Activated T-cell treated with anti-CD3 and anti-CD28 coated beads, Interleukin-2, amount 50 U/mL, for 4 hours (primary cell): ENCODE measurements at regions not wholly inside any gene's neighbourhood (a gene's known extent, or its start where the extent isn't known, plus 50 kb on each side); places are given as distances from the start of the nearest gene placed in this dataset.

Experiments used
- ATAC-seq, 2 donors: fragments of 200-7000 bp; cut with Tn5 transposase; one replicate each; pipeline ENCODE4 v1.10.0; 2021
- DNase-seq: peaks from one replicate; pipeline ENCODE4 v3.0.0-alpha.2; 2020
- H3K27me3 Mint-ChIP-seq: one replicate; pipeline ENCODE4 v1.8.0; 2021; ENCODE audit warnings: low read depth, mixed read lengths
- H3K36me3 Mint-ChIP-seq: one replicate; pipeline ENCODE4 v1.8.0; 2022; ENCODE audit warnings: mixed read lengths; ENCODE audit not compliant: insufficient read depth
- H3K4me1 Mint-ChIP-seq: one replicate; pipeline ENCODE4 v1.8.0; 2021; ENCODE audit warnings: low read depth, mixed read lengths
- H3K4me3 Mint-ChIP-seq: one replicate; pipeline ENCODE4 v1.8.0; 2021; ENCODE audit warnings: mild to moderate bottlenecking, moderate library complexity, mixed read lengths
- H3K9me3 Mint-ChIP-seq: one replicate; pipeline ENCODE4 v1.8.0; 2021; ENCODE audit warnings: mixed read lengths

DNA sequence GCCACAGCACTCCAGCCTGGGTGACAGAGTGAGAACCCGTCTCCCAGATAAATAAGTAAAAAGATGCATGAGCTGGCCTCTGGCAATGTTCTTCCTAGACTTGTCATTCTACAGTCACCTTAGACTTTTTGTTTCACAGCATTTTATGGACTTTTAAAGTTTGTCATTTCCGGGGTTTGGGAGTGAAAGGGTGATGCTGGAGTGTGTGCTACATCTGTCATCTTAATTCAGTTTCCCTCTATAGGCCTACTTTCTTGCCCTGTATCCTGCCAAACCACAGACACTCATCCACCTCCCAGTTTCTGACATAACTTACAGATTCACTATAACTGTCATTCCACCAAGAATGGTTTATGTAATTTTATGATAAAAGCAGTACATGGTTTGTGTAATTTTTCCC is 166.7 kb upstream of the PARP11 start:
- no peaks in the 10 kb centered on the region for H3K27me3 Mint-ChIP-seq
- DNase-seq: no peak
- H3K9me3 Mint-ChIP-seq: no peaks in the 10 kb centered on the region
- peak in 1 of 2 donors; percentile 25 for ATAC-seq
- H3K4me1 Mint-ChIP-seq: no peaks in the 10 kb centered on the region
- no peak overlapping the region for H3K4me3 Mint-ChIP-seq
- peaks cover 5% of the 10 kb centered on the region for H3K36me3 Mint-ChIP-seq

DNA sequence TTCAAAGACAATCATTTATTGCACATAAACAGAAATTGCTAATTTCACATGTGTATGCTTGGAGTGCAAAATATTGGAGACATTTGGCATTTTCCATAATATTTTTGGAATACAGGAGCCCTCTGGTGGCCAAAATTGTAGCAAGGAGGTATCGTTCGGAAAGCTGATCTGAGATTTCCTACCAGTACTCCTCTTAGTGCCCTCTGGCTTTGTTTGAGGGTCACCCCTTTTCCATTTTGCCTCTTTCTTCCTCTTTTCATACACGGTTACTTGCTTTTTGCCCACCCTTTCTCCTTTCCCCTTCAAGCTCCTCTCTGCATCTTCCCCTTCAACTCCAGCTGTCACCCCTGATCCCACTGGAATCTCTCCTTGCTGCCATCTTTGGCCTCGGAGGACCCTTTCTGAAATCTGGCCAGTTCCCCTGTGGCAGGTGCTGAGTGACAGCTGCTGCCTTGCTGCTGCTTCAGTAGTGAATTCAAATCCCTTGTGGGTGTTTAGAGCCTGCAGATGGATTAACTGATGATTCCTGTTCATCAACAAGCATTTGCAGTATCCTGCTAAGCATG is 164.6 kb upstream of the PARP11 start:
- H3K4me3 Mint-ChIP-seq: no peak overlapping the region
- H3K36me3 Mint-ChIP-seq: peaks cover 5% of the 10 kb centered on the region
- DNase-seq: no peak
- no peaks in the 10 kb centered on the region for H3K4me1 Mint-ChIP-seq
- H3K27me3 Mint-ChIP-seq: no peaks in the 10 kb centered on the region
- ATAC-seq: no peak
- H3K9me3 Mint-ChIP-seq: no peaks in the 10 kb centered on the region

- H3K4me3 Mint-ChIP-seq: no peak overlapping the region
- ATAC-seq (no peak), DNase-seq (no peak)
- peaks cover 4% of the 10 kb centered on the region for H3K4me1 Mint-ChIP-seq
- H3K27me3 Mint-ChIP-seq: peaks cover 2% of the 10 kb centered on the region
- H3K9me3 Mint-ChIP-seq: no peaks in the 10 kb centered on the region
- peaks cover 5% of the 10 kb centered on the region for H3K36me3 Mint-ChIP-seq
Observed at GRCh38 chr12:4036671-4037271, 163.6 kb upstream of the PARP11 start.

- Mint-ChIP-seq H3K4me1 (peaks cover 14% of the 10 kb centered on the region), H3K36me3 (peaks cover 5% of the 10 kb centered on the region), H3K27me3 (peaks cover 2% of the 10 kb centered on the region), H3K4me3 (no peak overlapping the region), H3K9me3 (no peaks in the 10 kb centered on the region)
- DNase-seq (no peak), ATAC-seq (no peak)
Observed at GRCh38 chr12:4034921-4035320, 161.7 kb upstream of the PARP11 start.

DNA sequence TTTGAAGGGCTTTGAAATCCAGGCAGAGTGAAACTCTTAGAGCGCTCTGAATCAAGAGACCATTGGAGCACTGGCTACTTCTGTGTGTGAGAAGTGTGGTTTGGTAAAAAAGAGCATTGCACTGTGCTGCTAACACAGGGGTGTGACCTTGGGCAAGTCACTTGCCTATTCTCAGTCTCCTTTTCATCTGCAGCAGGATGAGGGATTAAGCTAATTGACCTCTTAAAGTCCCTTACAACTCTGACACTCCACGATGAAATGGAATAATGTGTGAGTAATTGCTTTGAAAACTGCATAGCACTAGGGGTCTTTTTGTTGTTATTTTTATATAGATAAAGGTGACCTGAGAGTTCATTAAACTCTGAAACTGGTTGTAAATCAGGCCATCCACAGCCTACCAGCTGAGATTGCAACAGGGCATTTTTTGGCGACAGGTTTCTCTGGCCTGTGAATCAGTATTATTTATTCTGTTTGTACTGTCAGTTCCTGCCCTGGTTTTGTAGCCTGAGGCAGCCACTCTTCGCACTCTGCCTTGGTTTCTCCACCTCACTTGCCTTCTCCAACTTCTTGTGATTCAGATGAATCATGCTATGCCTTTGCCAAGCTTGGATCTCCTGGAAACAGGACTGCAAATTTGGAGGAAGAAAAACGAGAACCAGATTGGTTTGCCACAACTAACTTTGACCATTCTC is 159.9 kb upstream of the PARP11 start:
- H3K4me1 Mint-ChIP-seq: peaks cover 23% of the 10 kb centered on the region
- H3K9me3 Mint-ChIP-seq: no peaks in the 10 kb centered on the region
- H3K4me3 Mint-ChIP-seq: no peak overlapping the region
- no peak for DNase-seq
- H3K27me3 Mint-ChIP-seq: peaks cover 2% of the 10 kb centered on the region
- H3K36me3 Mint-ChIP-seq: peaks cover 5% of the 10 kb centered on the region
- no peak for ATAC-seq

GRCh38 chr12:4031703-4032291 is 158.6 kb upstream of the PARP11 start:
- no peaks in the 10 kb centered on the region for H3K9me3 Mint-ChIP-seq
- peaks cover 5% of the 10 kb centered on the region for H3K36me3 Mint-ChIP-seq
- H3K4me1 Mint-ChIP-seq: peaks cover 36% of the 10 kb centered on the region
- H3K27me3 Mint-ChIP-seq: peaks cover 2% of the 10 kb centered on the region
- ATAC-seq: no peak
- DNase-seq: no peak
- H3K4me3 Mint-ChIP-seq: peak overlapping the region; percentile 57

- Mint-ChIP-seq H3K4me1 (peaks cover 43% of the 10 kb centered on the region), H3K9me3 (no peaks in the 10 kb centered on the region), H3K4me3 (peak overlapping the region; percentile 70), H3K27me3 (peaks cover 2% of the 10 kb centered on the region), H3K36me3 (no peaks in the 10 kb centered on the region)
- DNase-seq (peak; percentile 67), ATAC-seq (peak; percentile 96 to 98)
Observed at GRCh38 chr12:4030929-4031702, 157.9 kb upstream of the PARP11 start.

- H3K4me1 Mint-ChIP-seq: peaks cover 49% of the 10 kb centered on the region
Observed at GRCh38 chr12:4027412-4027811, 154.2 kb upstream of the PARP11 start.

DNA sequence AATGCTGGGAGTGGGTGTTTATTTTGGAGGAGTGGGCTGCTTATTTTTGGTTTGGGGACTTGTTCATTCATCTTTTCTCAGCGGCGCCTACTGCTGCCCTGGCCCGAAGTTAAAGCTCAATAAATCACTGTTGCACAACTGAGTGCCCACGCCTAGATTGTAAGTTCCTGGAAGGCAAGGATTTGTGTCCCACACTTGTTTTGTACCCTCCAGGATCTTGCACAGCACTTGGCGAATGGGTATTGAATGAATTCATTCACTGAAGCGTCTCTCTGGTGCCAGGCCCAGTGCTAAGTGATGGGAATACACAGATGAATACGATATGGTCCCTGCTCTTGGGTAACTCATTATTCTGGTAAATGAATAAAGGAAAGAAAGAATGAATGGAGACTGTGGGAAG is 153.3 kb upstream of the PARP11 start:
- no peak overlapping the region for H3K4me3 Mint-ChIP-seq
- DNase-seq (no peak), ATAC-seq (no peak)
- H3K9me3 Mint-ChIP-seq: no peaks in the 10 kb centered on the region
- H3K36me3 Mint-ChIP-seq: no peaks in the 10 kb centered on the region
- no peaks in the 10 kb centered on the region for H3K27me3 Mint-ChIP-seq
- peaks cover 44% of the 10 kb centered on the region for H3K4me1 Mint-ChIP-seq

More at GRCh38 chr12:4027412-4027811, 154.2 kb upstream of the PARP11 start:
- H3K36me3 Mint-ChIP-seq: no peaks in the 10 kb centered on the region
- H3K27me3 Mint-ChIP-seq: peaks cover 2% of the 10 kb centered on the region
- H3K9me3 Mint-ChIP-seq: no peaks in the 10 kb centered on the region
- peak; percentile 82 for DNase-seq
- ATAC-seq: peak; percentile 36 to 54
- peak overlapping the region; percentile 67 for H3K4me3 Mint-ChIP-seq

- Mint-ChIP-seq H3K36me3 (no peaks in the 10 kb centered on the region), H3K4me1 (peaks cover 44% of the 10 kb centered on the region), H3K4me3 (no peak overlapping the region), H3K27me3 (no peaks in the 10 kb centered on the region), H3K9me3 (no peaks in the 10 kb centered on the region)
- ATAC-seq (no peak), DNase-seq (no peak)
Observed at GRCh38 chr12:4026020-4026358, 152.8 kb upstream of the PARP11 start.

- H3K4me3 Mint-ChIP-seq: no peak overlapping the region
- H3K36me3 Mint-ChIP-seq: no peaks in the 10 kb centered on the region
- H3K27me3 Mint-ChIP-seq: no peaks in the 10 kb centered on the region
- H3K4me1 Mint-ChIP-seq: peaks cover 39% of the 10 kb centered on the region
- ATAC-seq (no peak), DNase-seq (no peak)
- H3K9me3 Mint-ChIP-seq: no peaks in the 10 kb centered on the region
Observed at GRCh38 chr12:4025181-4026019, 152.2 kb upstream of the PARP11 start.

- peaks cover 34% of the 10 kb centered on the region for H3K4me1 Mint-ChIP-seq
- no peaks in the 10 kb centered on the region for H3K36me3 Mint-ChIP-seq
- H3K4me3 Mint-ChIP-seq: no peak overlapping the region
- DNase-seq: no peak
- no peaks in the 10 kb centered on the region for H3K27me3 Mint-ChIP-seq
- no peaks in the 10 kb centered on the region for H3K9me3 Mint-ChIP-seq
- no peak for ATAC-seq
Observed at GRCh38 chr12:4024701-4025100, 151.5 kb upstream of the PARP11 start.

DNA sequence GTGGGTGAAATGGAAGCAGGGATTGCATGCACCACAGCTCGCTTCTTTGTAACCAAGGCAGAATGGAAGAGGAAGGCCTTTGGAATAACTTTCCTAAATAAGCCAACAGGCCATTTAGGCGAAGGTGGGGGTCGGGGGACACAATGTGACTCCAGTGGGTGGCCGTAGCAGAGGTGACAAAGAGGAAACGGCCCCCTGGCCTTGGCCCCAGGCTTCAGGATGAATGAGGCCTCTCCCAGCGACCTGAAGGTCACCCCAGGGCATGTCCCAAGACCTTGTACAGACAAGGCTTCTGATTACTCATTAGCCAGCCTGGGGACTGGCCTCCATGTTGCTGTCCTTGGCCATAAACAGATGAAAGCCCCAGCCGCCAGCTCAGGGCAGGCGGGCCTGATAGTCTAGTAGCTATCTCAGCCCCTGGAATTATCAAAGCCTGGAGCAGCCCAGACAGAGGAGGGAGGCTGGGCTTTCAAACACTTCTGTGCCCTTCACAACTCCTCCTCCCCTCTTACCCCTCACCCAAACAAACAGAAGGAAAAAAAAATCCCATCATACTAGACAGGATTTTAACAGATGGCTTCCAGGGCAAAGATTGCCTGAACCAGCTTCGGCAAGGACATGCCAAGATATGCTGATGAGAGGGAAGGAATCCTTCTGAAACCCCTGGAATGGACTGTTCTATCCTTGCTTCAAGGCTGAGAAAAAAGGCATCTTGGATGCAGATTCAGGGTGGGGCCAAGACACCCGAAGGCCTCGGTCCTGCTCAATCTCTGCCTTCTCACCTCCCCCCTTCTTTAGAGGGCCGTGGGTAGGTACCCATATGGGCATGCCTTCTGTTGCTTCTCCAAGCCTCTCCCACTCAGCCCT is 142.3 kb upstream of the PARP11 start:
- no peaks in the 10 kb centered on the region for H3K4me1 Mint-ChIP-seq
- H3K4me3 Mint-ChIP-seq: no peak overlapping the region
- no peaks in the 10 kb centered on the region for H3K27me3 Mint-ChIP-seq
- DNase-seq (no peak), ATAC-seq (no peak)
- no peaks in the 10 kb centered on the region for H3K9me3 Mint-ChIP-seq
- H3K36me3 Mint-ChIP-seq: no peaks in the 10 kb centered on the region
